Stimulated activated naive CD4-positive, alpha-beta T cell treated with Interleukin-2 at 50 U/mL for 16 hours (primary cell): ENCODE measurements at regions not wholly inside any gene's neighbourhood (a gene's known extent, or its start where the extent isn't known, plus 50 kb on each side); places are given as distances from the start of the nearest gene placed in this dataset.
A peak's percentile ranks its signal among the peaks of the same experiment; 100 is the strongest.
"Not testable (repeated sequence)": the region's sequence is repeated elsewhere in the genome, so short reads cannot be mapped to it uniquely, and the experiment has no call there.

Source experiments
- DNase-seq: peaks from one replicate; lab custom pipeline; 2025; lab: John Stamatoyannopoulos, UW

- DNase-seq = peak; percentile 74
These were observed 54.2 kb upstream of the SEC14L1 start for GRCh38 chr17:77086433-77087010.

GRCh38 chr17:77087650-77088454, 52.9 kb upstream of the SEC14L1 start:
- no peak for DNase-seq

- peak; percentile 88 for DNase-seq
These were observed 52.2 kb upstream of the SEC14L1 start for GRCh38 chr17:77088455-77089123.

GRCh38 chr17:77089124-77089490, 51.7 kb upstream of the SEC14L1 start:
- no peak for DNase-seq

- not testable (repeated sequence) for DNase-seq
These were observed 50.8 kb upstream of the SEC14L1 start for GRCh38 chr17:77089949-77090348.

- DNase-seq = no peak
These were observed 50.3 kb upstream of the SEC14L1 start for GRCh38 chr17:77090476-77090875.
